Right ventricle myocardium superior (tissue), 1 donor: ENCODE measurements at regions not wholly inside any gene's neighbourhood (a gene's known extent, or its start where the extent isn't known, plus 50 kb on each side); places are given as distances from the start of the nearest gene placed in this dataset.
"Not testable (repeated sequence)": the region's sequence is repeated elsewhere in the genome, so short reads cannot be mapped to it uniquely, and the experiment has no call there.

ENCODE experiments used
- ATAC-seq: fragments of 200-7000 bp; cut with Tn5 transposase; one replicate; pipeline ENCODE4 v1.9.1; 2020; ENCODE audit warnings: mild to moderate bottlenecking; ENCODE audit not compliant: poor library complexity
- DNase-seq: peaks from one replicate; pipeline ENCODE4 v3.0.0-alpha.2; 2020
- intact Hi-C: fragments of 100-400 bp; cut with DNase I; formaldehyde crosslinking; loops from one replicate; pipeline ENCODE4 v1.11.2; 2022
- donor health status: DM: no; HTN: yes; CAD: no; lungs with severe emphysema.

GRCh38 chr5:99176186-99176585 is 247.4 kb upstream of the CHD1 start:
- intact Hi-C loops: no loop called here
- no peak for ATAC-seq
- no peak for DNase-seq

- no peak for ATAC-seq
- no peak for DNase-seq
- intact Hi-C loops: no loop called here
These were observed 240.5 kb upstream of the CHD1 start for GRCh38 chr5:99169309-99169708.

- ATAC-seq, DNase-seq, intact Hi-C loops: not testable (repeated sequence)
These were observed 232.7 kb upstream of the CHD1 start for GRCh38 chr5:99161538-99161937.

- ATAC-seq: no peak
- intact Hi-C loops: no loop called here
- DNase-seq: no peak
These were observed 227.9 kb upstream of the CHD1 start for GRCh38 chr5:99156688-99157087.

- ATAC-seq, DNase-seq, intact Hi-C loops: not testable (repeated sequence)
These were observed 214.5 kb upstream of the CHD1 start for GRCh38 chr5:99143283-99143795.

GRCh38 chr5:99141534-99142128 is 212.8 kb upstream of the CHD1 start:
- ATAC-seq (no peak), DNase-seq (no peak)
- intact Hi-C loops: no loop called here

GRCh38 chr5:99138911-99139310 is 210.1 kb upstream of the CHD1 start:
- DNase-seq: no peak
- intact Hi-C loops: no loop called here
- no peak for ATAC-seq

GRCh38 chr5:99133921-99134320 is 205.1 kb upstream of the CHD1 start:
- intact Hi-C loops: no loop called here
- ATAC-seq: no peak
- DNase-seq: no peak

- ATAC-seq (no peak), DNase-seq (no peak)
- intact Hi-C loops: no loop called here
These were observed 201.1 kb upstream of the CHD1 start for GRCh38 chr5:99129768-99130501.

GRCh38 chr5:99122976-99123375 is 194.2 kb upstream of the CHD1 start:
- ATAC-seq: no peak
- intact Hi-C loops: no loop called here

GRCh38 chr5:99119326-99119725 is 190.5 kb upstream of the CHD1 start:
- ATAC-seq (no peak), DNase-seq (no peak)
- intact Hi-C loops: no loop called here

More at GRCh38 chr5:99122976-99123375, 194.2 kb upstream of the CHD1 start:
- no peak for DNase-seq

- intact Hi-C loops: no loop called here
These were observed 187.7 kb upstream of the CHD1 start for GRCh38 chr5:99116526-99116925.

GRCh38 chr5:99109894-99110293 is 181.1 kb upstream of the CHD1 start:
- no peak for ATAC-seq
- intact Hi-C loops: no loop called here

More at GRCh38 chr5:99116526-99116925, 187.7 kb upstream of the CHD1 start:
- no peak for ATAC-seq
- no peak for DNase-seq

GRCh38 chr5:99105216-99105615 is 176.4 kb upstream of the CHD1 start:
- intact Hi-C loops: no loop called here
- DNase-seq (no peak), ATAC-seq (no peak)

More at GRCh38 chr5:99109894-99110293, 181.1 kb upstream of the CHD1 start:
- no peak for DNase-seq

GRCh38 chr5:99104538-99105132 is 175.8 kb upstream of the CHD1 start:
- DNase-seq: no peak
- no peak for ATAC-seq
- intact Hi-C loops: no loop called here

GRCh38 chr5:99102073-99102697 is 173.4 kb upstream of the CHD1 start:
- ATAC-seq (no peak), DNase-seq (no peak)
- intact Hi-C loops: no loop called here

- ATAC-seq (no peak), DNase-seq (no peak)
- intact Hi-C loops: no loop called here
These were observed 170.9 kb upstream of the CHD1 start for GRCh38 chr5:99099691-99100090.

- intact Hi-C loops: no loop called here
- no peak for DNase-seq
- ATAC-seq: no peak
These were observed 161.2 kb upstream of the CHD1 start for GRCh38 chr5:99089822-99090549.

GRCh38 chr5:99088309-99088708 is 159.5 kb upstream of the CHD1 start:
- DNase-seq: no peak
- intact Hi-C loops: no loop called here
- no peak for ATAC-seq
